ENCODE measurements at regions not wholly inside any gene's neighbourhood (a gene's known extent, or its start where the extent isn't known, plus 50 kb on each side); places are given as distances from the start of the nearest gene placed in this dataset.

- no peaks in the 10 kb centered on the region for H3K27me3 ChIP-seq (ENCODE audit: low read depth, low read length)
- H3K4me3 ChIP-seq (ENCODE audit: low read depth in 1 of 2, low read length in 2 of 2): no peak overlapping the region
- no peak overlapping the region for H3K27ac ChIP-seq (ENCODE audit: low read length)
- H3K36me3 ChIP-seq (ENCODE audit: control insufficient read depth in 1 of 2, insufficient read depth in 2 of 2, low read length in 2 of 2): no peaks in the 10 kb centered on the region
- H3K9me3 ChIP-seq (ENCODE audit: control insufficient read depth in 1 of 2, low read length in 2 of 2): no peaks in the 10 kb centered on the region
- H3K4me1 ChIP-seq (ENCODE audit: control insufficient read depth in 1 of 2, insufficient read depth in 2 of 2, low read length in 2 of 2): no peaks in the 10 kb centered on the region
Measured at GRCh38 chr1:25088180-25088701, 144.1 kb downstream of the SYF2 start.

- Histone ChIP-seq H3K4me3 (ENCODE audit: low read depth in 1 of 2, low read length in 2 of 2) (no peak overlapping the region), H3K27ac (ENCODE audit: low read length) (no peak overlapping the region), H3K9me3 (ENCODE audit: control insufficient read depth in 1 of 2, low read length in 2 of 2) (no peaks in the 10 kb centered on the region), H3K27me3 (ENCODE audit: low read depth, low read length) (no peaks in the 10 kb centered on the region), H3K36me3 (ENCODE audit: control insufficient read depth in 1 of 2, insufficient read depth in 2 of 2, low read length in 2 of 2) (no peaks in the 10 kb centered on the region), H3K4me1 (ENCODE audit: control insufficient read depth in 1 of 2, insufficient read depth in 2 of 2, low read length in 2 of 2) (no peaks in the 10 kb centered on the region)
Measured at GRCh38 chr1:25086518-25087079, 145.7 kb downstream of the SYF2 start.

- H3K27ac ChIP-seq (ENCODE audit: low read length): no peak overlapping the region
- H3K36me3 ChIP-seq (ENCODE audit: control insufficient read depth in 1 of 2, insufficient read depth in 2 of 2, low read length in 2 of 2): no peaks in the 10 kb centered on the region
- no peaks in the 10 kb centered on the region for H3K27me3 ChIP-seq (ENCODE audit: low read depth, low read length)
- H3K9me3 ChIP-seq (ENCODE audit: control insufficient read depth in 1 of 2, low read length in 2 of 2): no peaks in the 10 kb centered on the region
- H3K4me3 ChIP-seq (ENCODE audit: low read depth in 1 of 2, low read length in 2 of 2): no peak overlapping the region
- H3K4me1 ChIP-seq (ENCODE audit: control insufficient read depth in 1 of 2, insufficient read depth in 2 of 2, low read length in 2 of 2): no peaks in the 10 kb centered on the region
Measured at GRCh38 chr1:25084407-25084806, 147.9 kb downstream of the SYF2 start.

DNA sequence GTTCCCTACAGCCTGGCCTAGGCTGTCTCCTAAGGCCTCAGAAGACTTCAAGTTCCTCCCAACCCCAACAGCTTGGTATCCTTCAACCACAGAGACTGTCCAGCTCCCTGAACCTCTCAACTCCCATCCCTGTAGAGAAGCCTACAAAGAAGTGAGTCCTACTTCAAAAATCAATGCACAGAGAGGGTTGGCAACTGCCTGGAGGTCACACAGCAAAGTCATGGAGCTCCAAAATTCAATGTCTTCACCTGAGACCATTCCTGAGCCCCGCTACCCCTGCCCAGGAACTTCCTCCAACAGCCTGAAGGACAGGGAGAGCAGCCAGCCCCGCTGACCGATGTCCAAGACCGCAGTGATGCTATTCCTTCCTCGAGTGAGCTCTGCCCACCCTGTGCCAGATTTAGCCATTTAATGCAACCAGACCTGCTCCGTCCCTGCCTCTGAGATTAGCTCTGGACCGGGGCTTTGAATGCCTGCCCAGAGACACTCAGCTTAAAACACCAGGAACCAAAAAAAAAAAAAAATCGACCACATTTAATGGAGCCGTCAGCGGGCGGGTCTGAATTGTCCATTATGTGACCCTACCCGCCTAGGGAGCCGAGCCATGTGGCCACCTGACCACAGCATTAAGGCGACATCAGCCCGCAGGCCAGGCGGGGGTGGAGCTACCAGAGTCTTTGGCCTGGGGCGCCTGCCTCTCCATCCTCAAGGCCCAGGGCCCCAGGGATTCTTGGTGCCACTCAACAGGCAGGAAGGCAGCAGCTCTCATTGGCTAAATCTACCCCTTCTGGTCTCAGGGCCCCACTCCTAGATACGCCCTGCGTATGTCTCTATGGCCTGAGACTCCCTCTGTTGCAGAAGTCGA is 148.6 kb downstream of the SYF2 start:
- no peaks in the 10 kb centered on the region for H3K4me1 ChIP-seq (ENCODE audit: control insufficient read depth in 1 of 2, insufficient read depth in 2 of 2, low read length in 2 of 2)
- no peak overlapping the region for H3K27ac ChIP-seq (ENCODE audit: low read length)
- H3K4me3 ChIP-seq (ENCODE audit: low read depth in 1 of 2, low read length in 2 of 2): no peak overlapping the region
- H3K9me3 ChIP-seq (ENCODE audit: control insufficient read depth in 1 of 2, low read length in 2 of 2): no peaks in the 10 kb centered on the region
- no peaks in the 10 kb centered on the region for H3K36me3 ChIP-seq (ENCODE audit: control insufficient read depth in 1 of 2, insufficient read depth in 2 of 2, low read length in 2 of 2)
- H3K27me3 ChIP-seq (ENCODE audit: low read depth, low read length): no peaks in the 10 kb centered on the region

DNA sequence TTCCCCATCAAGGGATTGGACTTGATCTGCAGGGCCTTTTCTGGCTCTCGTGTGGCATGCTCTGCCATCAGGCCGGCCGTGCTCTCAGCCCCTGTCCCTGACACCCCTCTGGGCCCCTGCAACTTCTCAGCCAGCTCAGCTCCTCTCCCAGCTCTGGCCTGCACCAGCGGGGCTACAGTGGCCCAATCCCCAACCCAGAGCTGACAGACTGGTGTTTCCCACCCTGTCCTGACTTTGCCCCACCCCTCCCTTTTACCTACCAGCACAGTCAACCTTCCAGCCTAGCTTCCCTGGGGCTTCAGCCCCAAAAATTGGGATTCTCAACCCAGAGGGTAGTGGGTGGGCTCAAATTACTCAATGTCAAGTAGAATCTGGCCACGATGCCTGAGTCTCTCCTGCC is 149.3 kb downstream of the SYF2 start:
- no peaks in the 10 kb centered on the region for H3K9me3 ChIP-seq (ENCODE audit: control insufficient read depth in 1 of 2, low read length in 2 of 2)
- H3K36me3 ChIP-seq (ENCODE audit: control insufficient read depth in 1 of 2, insufficient read depth in 2 of 2, low read length in 2 of 2): no peaks in the 10 kb centered on the region
- H3K4me3 ChIP-seq (ENCODE audit: low read depth in 1 of 2, low read length in 2 of 2): no peak overlapping the region
- no peaks in the 10 kb centered on the region for H3K4me1 ChIP-seq (ENCODE audit: control insufficient read depth in 1 of 2, insufficient read depth in 2 of 2, low read length in 2 of 2)
- no peak overlapping the region for H3K27ac ChIP-seq (ENCODE audit: low read length)
- H3K27me3 ChIP-seq (ENCODE audit: low read depth, low read length): no peaks in the 10 kb centered on the region

DNA sequence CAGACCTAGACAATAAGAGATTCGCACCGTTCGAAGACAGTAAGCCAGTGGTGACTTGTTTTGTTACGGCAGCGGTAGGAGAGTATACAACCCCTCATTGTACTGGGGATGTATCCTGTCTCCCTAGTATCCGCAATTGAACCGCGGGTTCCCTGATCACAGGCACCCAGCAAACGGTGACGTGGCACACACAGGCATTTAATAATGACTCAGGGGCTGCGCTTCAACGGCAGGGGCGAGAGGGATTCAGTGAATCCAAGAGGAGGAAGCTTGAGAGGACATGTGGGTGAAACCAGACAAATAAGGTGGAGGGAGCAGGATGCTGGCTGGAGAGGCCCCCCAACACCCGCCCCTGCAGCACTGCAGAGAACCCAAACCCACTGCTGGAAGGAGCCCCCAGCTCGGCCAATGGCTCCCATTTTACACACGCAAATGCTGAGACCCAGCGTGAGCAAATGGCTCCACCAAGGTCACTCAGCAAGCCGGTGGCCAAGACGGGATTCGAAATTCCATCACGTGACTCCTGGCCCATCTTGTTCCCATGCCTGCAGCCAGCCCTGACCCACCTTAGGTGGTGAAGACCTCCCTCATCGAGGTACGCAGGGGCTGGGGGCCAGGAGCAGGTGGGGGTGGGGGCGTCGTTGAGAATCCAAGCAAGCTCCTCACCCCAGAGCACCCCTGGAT is 149.9 kb downstream of the SYF2 start:
- H3K27ac ChIP-seq (ENCODE audit: low read length): no peak overlapping the region
- H3K4me1 ChIP-seq (ENCODE audit: control insufficient read depth in 1 of 2, insufficient read depth in 2 of 2, low read length in 2 of 2): no peaks in the 10 kb centered on the region
- no peaks in the 10 kb centered on the region for H3K36me3 ChIP-seq (ENCODE audit: control insufficient read depth in 1 of 2, insufficient read depth in 2 of 2, low read length in 2 of 2)

GRCh38 chr1:25081496-25081895 is 150.8 kb downstream of the SYF2 start:
- H3K27me3 ChIP-seq (ENCODE audit: low read depth, low read length): no peaks in the 10 kb centered on the region
- H3K36me3 ChIP-seq (ENCODE audit: control insufficient read depth in 1 of 2, insufficient read depth in 2 of 2, low read length in 2 of 2): no peaks in the 10 kb centered on the region
- H3K4me1 ChIP-seq (ENCODE audit: control insufficient read depth in 1 of 2, insufficient read depth in 2 of 2, low read length in 2 of 2): no peaks in the 10 kb centered on the region
- H3K9me3 ChIP-seq (ENCODE audit: control insufficient read depth in 1 of 2, low read length in 2 of 2): peaks cover 0 to 6% of the 10 kb centered on the region in 2 donors
- H3K4me3 ChIP-seq (ENCODE audit: low read depth in 1 of 2, low read length in 2 of 2): no peak overlapping the region
- H3K27ac ChIP-seq (ENCODE audit: low read length): no peak overlapping the region

More for the DNA sequence above, 149.9 kb downstream of the SYF2 start:
- peaks cover 0 to 2% of the 10 kb centered on the region in 2 donors for H3K9me3 ChIP-seq (ENCODE audit: control insufficient read depth in 1 of 2, low read length in 2 of 2)
- no peak overlapping the region for H3K4me3 ChIP-seq (ENCODE audit: low read depth in 1 of 2, low read length in 2 of 2)
- H3K27me3 ChIP-seq (ENCODE audit: low read depth, low read length): no peaks in the 10 kb centered on the region

DNA sequence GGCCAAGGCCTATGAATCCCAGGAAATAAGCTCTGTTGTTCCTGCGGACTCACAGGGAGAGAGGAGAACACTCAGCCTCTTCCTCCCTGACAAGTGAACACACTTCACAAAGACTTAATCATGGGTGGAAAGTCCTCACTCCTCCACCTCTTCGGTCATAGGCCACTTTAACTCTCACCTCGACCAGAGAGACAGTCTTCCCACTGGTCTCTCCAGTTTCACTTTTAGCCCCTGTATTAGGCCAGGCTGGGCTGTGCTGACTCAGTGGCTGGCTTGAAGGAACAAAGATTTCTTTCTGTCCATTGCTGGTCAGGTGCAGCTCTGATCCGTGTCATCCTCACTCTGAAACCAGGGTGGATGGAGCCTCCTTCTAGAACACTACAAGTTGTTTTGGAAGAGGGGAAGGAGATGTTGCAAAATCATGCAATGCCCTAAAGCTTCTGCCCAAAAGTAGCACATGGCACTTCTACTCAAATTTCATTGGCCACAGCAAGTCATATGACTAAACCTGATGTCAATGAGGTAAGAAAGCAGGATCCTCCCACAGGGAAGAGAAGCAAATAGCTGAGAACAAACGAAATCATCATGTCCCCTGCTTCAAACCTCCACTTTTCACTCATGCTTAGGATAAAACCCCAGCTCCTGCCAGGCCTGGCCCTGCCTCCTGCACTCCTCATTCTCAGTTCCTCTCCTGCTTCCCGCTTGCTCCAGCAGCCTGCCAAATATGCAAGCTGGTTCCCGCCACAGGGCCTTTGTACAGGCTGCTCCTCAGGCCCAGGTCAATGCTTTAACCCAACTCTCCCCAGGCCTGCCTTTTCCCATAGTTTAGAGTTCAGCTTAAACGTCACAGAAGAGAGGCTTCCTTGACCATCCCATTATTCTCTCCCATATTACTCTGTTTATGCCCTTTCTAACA is 150.5 kb upstream of the RUNX3 start:
- no peak overlapping the region for H3K27ac ChIP-seq (ENCODE audit: low read length)
- no peak overlapping the region for H3K4me3 ChIP-seq (ENCODE audit: low read depth in 1 of 2, low read length in 2 of 2)
- H3K4me1 ChIP-seq (ENCODE audit: control insufficient read depth in 1 of 2, insufficient read depth in 2 of 2, low read length in 2 of 2): no peaks in the 10 kb centered on the region
- peaks cover 0 to 6% of the 10 kb centered on the region in 2 donors for H3K9me3 ChIP-seq (ENCODE audit: control insufficient read depth in 1 of 2, low read length in 2 of 2)
- no peaks in the 10 kb centered on the region for H3K36me3 ChIP-seq (ENCODE audit: control insufficient read depth in 1 of 2, insufficient read depth in 2 of 2, low read length in 2 of 2)
- no peaks in the 10 kb centered on the region for H3K27me3 ChIP-seq (ENCODE audit: low read depth, low read length)

GRCh38 chr1:25079048-25079447 is 149.0 kb upstream of the RUNX3 start:
- H3K36me3 ChIP-seq (ENCODE audit: control insufficient read depth in 1 of 2, insufficient read depth in 2 of 2, low read length in 2 of 2): no peaks in the 10 kb centered on the region
- no peak overlapping the region for H3K27ac ChIP-seq (ENCODE audit: low read length)
- H3K27me3 ChIP-seq (ENCODE audit: low read depth, low read length): no peaks in the 10 kb centered on the region
- no peak overlapping the region for H3K4me3 ChIP-seq (ENCODE audit: low read depth in 1 of 2, low read length in 2 of 2)
- no peaks in the 10 kb centered on the region for H3K4me1 ChIP-seq (ENCODE audit: control insufficient read depth in 1 of 2, insufficient read depth in 2 of 2, low read length in 2 of 2)
- peaks cover 0 to 6% of the 10 kb centered on the region in 2 donors for H3K9me3 ChIP-seq (ENCODE audit: control insufficient read depth in 1 of 2, low read length in 2 of 2)

DNA sequence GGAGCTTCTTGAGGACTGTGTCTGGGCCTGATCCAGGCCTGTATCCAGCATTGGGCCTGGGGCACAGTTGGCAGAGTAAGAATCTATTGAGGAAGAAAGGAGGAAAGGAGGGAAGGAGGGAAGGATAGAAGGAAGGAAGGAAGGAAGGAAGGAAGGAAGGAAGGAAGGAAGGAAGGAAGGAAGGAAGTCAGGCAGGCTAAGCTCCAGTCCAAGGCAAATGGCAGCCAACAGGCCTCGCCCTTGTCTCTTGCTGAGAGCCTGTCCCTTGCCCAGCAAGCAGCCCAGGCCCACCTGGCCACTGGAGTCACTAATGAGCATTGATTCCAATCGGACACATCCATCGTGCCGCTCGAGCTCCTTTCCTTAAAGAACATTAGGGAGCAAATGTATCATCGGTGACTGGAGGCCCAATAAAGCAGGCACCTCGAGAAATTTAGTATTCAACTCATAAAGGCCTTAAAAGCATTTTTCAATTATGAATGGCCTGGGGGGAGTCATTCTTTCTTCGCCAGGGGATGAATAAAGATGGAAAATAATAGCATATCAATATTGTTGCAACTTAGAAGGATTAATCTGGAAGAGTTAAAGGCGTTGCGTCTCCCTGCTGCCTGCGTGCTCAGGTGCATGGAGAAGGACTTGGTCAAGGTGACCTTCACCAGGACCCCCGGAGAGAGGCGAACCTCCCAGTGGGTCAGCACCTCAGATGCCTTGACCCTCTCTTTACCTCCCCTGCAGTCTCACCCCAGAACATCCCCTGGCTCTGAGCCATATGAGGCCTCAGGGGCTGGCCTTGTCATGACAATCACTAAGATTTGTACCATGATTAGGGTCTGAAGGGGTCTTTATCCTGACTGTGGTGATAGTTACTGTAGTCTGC is 144.5 kb upstream of the RUNX3 start:
- no peaks in the 10 kb centered on the region for H3K27me3 ChIP-seq (ENCODE audit: low read depth, low read length)
- no peaks in the 10 kb centered on the region for H3K36me3 ChIP-seq (ENCODE audit: control insufficient read depth in 1 of 2, insufficient read depth in 2 of 2, low read length in 2 of 2)
- H3K27ac ChIP-seq (ENCODE audit: low read length): no peak overlapping the region
- H3K9me3 ChIP-seq (ENCODE audit: control insufficient read depth in 1 of 2, low read length in 2 of 2): peaks cover 0 to 6% of the 10 kb centered on the region in 2 donors
- H3K4me3 ChIP-seq (ENCODE audit: low read depth in 1 of 2, low read length in 2 of 2): no peak overlapping the region
- H3K4me1 ChIP-seq (ENCODE audit: control insufficient read depth in 1 of 2, insufficient read depth in 2 of 2, low read length in 2 of 2): no peaks in the 10 kb centered on the region

Data from muscle layer of duodenum (tissue), 2 donors.